ENCODE measurements at regions not wholly inside any gene's neighbourhood (a gene's known extent, or its start where the extent isn't known, plus 50 kb on each side); places are given as distances from the start of the nearest gene placed in this dataset.
"Not testable (repeated sequence)": the region's sequence is repeated elsewhere in the genome, so short reads cannot be mapped to it uniquely, and the experiment has no call there.

GRCh38 chr4:12579172-12579571 lies 905.0 kb downstream of the RAB28 start:
- DNase-seq (ENCODE audit: low spot score): no peak

GRCh38 chr4:12576409-12576808 lies 907.7 kb downstream of the RAB28 start:
- no peak for DNase-seq (ENCODE audit: low spot score)

GRCh38 chr4:12573716-12574115 lies 910.4 kb downstream of the RAB28 start:
- DNase-seq (ENCODE audit: low spot score): no peak

- DNase-seq (ENCODE audit: low spot score): no peak
Observed at GRCh38 chr4:12562476-12563140, 921.5 kb downstream of the RAB28 start.

GRCh38 chr4:12562021-12562420 lies 922.1 kb downstream of the RAB28 start:
- DNase-seq (ENCODE audit: low spot score): no peak

- no peak for DNase-seq (ENCODE audit: low spot score)
Observed at GRCh38 chr4:12555011-12555410, 929.1 kb downstream of the RAB28 start.

- no peak for DNase-seq (ENCODE audit: low spot score)
Observed at GRCh38 chr4:12548678-12549077, 935.5 kb downstream of the RAB28 start.

GRCh38 chr4:12545812-12546211 lies 938.3 kb downstream of the RAB28 start:
- DNase-seq (ENCODE audit: low spot score): no peak

GRCh38 chr4:12538162-12538561 lies 946.0 kb downstream of the RAB28 start:
- DNase-seq (ENCODE audit: low spot score): no peak

GRCh38 chr4:12534684-12535083 lies 949.5 kb downstream of the RAB28 start:
- DNase-seq (ENCODE audit: low spot score): no peak

- no peak for DNase-seq (ENCODE audit: low spot score)
Observed at GRCh38 chr4:12519426-12519825, 964.7 kb downstream of the RAB28 start.

GRCh38 chr4:12507868-12508481 lies 976.2 kb downstream of the RAB28 start:
- no peak for DNase-seq (ENCODE audit: low spot score)

- DNase-seq (ENCODE audit: low spot score): no peak
Observed at GRCh38 chr4:12500409-12500808, 983.7 kb downstream of the RAB28 start.

- no peak for DNase-seq (ENCODE audit: low spot score)
Observed at GRCh38 chr4:12499693-12500092, 984.4 kb downstream of the RAB28 start.

- DNase-seq (ENCODE audit: low spot score): no peak
Observed at GRCh38 chr4:12495211-12495610, 988.9 kb downstream of the RAB28 start.

GRCh38 chr4:12492730-12493393 lies 991.3 kb downstream of the RAB28 start:
- DNase-seq (ENCODE audit: low spot score): no peak

- no peak for DNase-seq (ENCODE audit: low spot score)
Observed at GRCh38 chr4:12488672-12489071, 995.5 kb downstream of the RAB28 start.

- DNase-seq (ENCODE audit: low spot score): no peak
Observed at GRCh38 chr4:12487000-12487399, 997.1 kb downstream of the RAB28 start.

GRCh38 chr4:12472087-12472486 lies 1012.1 kb downstream of the RAB28 start:
- no peak for DNase-seq (ENCODE audit: low spot score)

GRCh38 chr4:12471193-12471592 lies 1012.9 kb downstream of the RAB28 start:
- DNase-seq (ENCODE audit: low spot score): no peak

GRCh38 chr4:12461576-12461975 lies 1022.6 kb downstream of the RAB28 start:
- DNase-seq (ENCODE audit: low spot score): not testable (repeated sequence)

- DNase-seq (ENCODE audit: low spot score): no peak
Observed at GRCh38 chr4:12459126-12459525, 1025.0 kb downstream of the RAB28 start.

GRCh38 chr4:12458621-12459020 lies 1025.5 kb downstream of the RAB28 start:
- DNase-seq (ENCODE audit: low spot score): no peak
